HUDEP-2 (cell line): ENCODE measurements at regions not wholly inside any gene's neighbourhood (a gene's known extent, or its start where the extent isn't known, plus 50 kb on each side); places are given as distances from the start of the nearest gene placed in this dataset.
"Not testable (repeated sequence)": the region's sequence is repeated elsewhere in the genome, so short reads cannot be mapped to it uniquely, and the experiment has no call there.

ENCODE experiments used
- DNase-seq, 76 experiments: peaks; one replicate each; lab custom pipeline; 2025; ENCODE audit not compliant: unreplicated experiment in 76 of 76; lab: John Stamatoyannopoulos, UW

DNA sequence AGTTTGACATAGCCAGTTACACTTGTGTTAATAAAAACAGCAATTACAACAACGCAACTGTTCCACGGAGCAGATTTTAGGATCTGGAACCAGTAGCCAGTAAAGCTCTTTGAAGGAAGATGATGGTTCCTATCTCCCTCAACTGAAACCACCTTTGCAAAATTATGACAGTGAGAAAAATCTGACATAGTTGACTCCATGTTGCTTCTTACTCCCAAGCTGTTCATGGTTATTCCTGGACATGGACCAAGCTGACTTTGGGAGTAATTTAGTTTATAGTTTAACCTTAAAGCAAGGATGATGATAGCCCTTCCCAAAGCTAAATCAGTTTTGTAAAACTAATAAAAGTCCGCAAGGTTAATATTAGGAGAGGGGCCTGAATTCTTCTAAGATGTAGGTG lies 518.0 kb upstream of the ZP4 start:
- DNase-seq: no peak

DNA sequence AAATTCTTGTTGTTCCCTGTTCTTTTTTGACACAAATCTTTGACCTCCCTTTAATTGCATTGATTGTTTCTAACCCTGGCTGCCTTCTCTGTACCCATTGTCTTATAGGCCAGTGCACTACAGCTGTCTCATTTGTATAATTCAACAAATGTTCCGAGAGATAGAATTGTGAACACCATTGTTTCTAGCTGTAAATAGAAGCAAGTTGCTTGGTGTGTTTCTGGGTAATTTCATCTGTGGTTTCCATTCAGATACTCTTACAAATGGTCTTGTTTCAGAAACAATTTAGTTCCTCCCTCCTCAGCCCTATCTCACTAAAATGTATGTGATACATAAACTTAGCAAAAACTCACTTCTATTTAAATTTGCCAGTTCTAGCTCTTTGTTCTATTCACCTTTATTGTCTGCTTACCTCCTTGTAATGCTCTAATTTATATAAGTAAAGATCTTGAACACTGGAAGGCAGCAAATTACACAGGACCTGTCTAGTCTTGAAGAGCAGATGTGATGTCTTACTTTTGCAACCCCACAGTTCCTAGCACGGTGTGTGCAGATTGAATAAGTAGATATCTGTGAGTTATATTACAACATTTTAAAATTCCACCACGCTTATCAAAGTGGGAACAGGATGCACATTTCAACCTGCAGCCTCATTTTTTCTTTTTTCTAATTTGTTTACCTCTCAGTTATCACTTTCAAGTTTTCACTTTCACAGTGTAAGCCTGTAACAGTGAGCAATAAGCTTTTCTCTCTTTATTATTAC lies 515.6 kb upstream of the ZP4 start:
- no peak for DNase-seq

DNA sequence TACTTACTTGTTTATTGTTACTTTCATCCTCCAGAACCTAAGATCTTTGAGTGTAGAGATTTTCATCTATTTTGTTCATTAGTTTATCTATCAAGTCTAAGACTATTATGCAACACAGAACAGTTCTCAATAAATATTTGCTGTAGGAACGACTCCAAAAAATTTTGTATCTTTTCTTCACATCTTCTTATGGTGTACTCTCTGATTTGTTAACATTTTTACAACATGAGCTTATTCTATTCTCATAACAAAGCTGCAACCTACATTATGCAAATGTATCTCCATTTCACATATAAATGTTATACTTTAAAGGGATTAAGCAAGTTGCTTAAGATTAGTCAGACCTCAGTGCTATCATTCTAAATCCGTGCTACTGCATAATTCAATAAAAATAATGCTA lies 514.2 kb upstream of the ZP4 start:
- DNase-seq: no peak

DNA sequence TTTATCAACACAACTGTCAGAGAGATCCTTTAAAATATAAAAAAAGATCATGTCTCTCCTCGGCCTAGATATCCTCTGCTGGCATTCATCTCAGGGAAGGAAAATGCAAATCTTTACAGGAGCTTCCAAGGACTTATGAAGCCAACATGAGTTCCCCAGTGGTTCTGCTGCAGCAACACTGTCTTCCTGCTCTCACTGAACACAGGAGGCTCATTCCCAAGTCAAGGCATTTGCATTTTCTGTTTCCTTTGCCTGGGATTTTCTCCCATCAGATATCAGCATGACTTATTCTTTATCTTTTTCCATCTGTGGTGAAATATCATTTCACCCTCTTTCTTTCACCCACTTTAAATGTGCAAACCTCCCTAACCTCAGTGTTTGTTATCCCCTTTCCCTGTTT lies 513.8 kb upstream of the ZP4 start:
- DNase-seq: no peak

DNA sequence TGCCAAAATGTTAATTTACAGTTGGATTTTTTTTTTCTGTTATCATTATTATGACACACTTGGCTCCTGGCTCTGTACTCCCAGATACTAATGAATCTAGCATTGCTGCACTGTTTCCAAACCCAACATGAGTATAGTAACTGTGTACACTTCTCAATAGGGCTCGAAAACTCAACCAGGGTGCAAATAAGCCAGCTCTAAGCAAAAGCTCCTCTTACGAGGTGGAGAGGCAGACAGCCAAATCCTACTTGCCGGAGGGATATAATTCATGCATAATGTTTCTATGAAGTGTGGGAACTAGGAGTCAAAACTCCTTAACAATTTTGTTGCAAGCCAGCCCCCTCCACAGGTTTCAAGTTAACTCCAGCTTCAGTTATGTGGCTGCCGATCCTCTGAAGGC lies 510.4 kb upstream of the ZP4 start:
- DNase-seq: no peak

DNA sequence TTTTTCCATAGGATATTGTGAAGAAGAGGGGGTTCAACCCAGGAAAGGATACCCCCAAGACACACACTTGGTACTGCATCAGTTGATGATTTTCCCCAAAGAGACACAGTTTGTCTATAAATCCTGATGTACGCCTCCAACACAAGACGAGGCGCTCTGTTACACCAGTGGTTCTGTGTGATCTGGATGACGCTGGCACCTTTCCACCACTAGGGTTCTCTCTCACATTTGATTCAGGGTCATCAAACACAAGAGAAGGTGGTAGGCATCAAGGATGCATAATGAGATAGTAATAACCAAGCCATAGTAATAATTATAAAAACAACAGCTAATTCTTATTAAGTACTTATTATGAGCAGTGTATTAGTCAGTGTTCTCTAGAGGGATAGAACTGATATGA lies 508.8 kb upstream of the ZP4 start:
- DNase-seq: no peak

DNA sequence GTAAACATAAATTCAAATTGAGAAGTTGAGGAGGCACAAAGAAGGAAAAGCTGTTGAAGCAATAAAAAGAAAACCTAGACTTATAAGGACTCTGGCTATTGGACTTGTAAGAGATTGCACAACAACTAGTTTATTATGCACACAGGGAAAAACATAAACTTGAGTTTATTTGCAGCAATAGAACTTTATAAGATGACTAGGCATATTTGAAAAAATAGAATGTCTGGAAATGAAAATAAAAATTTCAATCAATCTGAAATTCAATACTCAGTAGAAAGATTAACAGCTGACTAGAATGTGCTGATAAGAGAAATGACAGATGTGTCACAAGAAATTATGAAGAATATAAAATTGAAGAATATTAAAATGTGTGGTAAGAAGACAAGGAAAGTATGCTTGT lies 505.4 kb upstream of the ZP4 start:
- no peak for DNase-seq

DNA sequence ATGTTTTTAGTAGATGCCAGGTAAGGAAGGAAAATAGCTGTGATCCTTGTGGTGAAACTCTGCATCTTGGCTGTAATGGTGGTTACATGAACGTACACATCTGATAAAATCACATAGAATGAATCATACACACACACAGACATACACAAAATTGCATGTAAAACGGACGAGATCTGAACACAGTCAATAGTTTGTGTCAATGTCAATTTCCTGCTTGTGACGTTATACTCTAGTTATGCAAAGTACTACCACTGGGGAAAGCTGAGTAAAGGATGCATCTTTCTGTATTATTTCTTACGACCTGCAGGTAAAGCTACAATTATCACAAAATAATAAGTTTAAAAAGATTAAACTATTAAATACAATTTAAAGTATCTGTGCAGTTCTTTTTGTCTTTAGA lies 493.7 kb upstream of the ZP4 start:
- DNase-seq: no peak

DNA sequence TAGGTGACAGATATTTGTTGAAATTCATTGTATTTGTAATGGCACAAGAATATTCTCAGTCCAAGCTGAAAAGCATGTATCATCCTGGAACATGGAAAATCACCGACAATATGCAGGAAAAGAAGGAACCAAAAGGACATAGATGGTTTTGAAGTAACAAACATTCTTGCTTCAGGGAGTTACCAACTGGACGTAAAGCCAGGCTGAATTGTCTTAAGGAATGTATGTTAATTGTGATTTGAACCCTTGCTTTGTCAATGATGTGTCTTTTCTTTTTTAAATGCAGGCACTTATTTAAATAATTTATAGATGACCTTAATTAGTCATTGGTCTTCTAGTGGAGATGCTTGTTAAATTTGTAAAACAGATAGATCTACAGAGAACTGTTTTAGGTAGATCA lies 489.4 kb upstream of the ZP4 start:
- no peak for DNase-seq

DNA sequence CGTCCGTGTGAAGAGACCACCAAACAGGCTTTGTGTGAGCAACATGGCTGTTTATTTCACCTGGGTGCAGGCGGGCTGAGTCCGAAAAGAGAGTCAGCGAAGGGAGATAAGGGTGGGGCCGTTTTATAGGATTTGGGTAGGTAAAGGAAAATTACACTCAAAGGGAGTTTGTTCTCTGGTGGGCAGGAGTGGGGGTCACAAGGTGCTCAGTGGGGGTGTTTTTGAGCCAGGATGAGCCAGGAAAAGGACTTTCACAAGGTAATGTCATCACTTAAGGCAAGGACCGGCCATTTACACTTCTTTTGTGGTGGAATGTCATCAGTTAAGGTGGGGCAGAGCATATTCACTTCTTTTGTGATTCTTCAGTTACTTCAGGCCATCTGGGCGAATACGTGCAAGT lies 488.7 kb upstream of the ZP4 start:
- not testable (repeated sequence) for DNase-seq

DNA sequence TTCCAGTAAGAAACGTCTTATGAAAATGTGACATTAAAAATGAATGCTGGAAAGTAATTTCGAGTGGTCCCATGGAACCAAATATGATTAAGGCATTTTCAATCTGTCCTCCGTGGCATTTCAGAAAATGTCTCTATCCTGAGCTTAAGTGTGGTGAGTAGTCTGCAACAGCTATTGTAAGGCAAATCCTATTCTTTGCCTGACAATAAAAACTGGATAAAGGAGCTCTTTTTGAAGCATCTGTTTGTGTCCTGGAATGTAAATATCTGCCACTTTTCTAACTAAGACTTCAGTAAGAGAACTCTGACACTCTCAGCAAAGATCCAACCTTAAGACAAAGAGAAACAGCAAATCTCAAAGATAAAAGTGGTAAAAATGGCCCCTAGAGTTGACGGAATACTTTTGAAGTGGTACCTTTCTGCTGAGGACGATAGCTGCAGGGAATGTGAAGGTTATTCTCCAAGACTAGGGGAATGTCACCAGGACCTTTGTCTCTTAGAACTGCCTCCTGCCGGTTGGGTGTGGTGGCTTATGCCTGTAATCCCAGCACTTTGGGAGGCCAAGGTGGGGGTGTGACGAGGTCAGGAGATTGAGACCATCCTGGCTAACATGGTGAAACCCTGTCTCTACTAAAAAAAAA lies 486.7 kb upstream of the ZP4 start:
- DNase-seq: no peak

DNA sequence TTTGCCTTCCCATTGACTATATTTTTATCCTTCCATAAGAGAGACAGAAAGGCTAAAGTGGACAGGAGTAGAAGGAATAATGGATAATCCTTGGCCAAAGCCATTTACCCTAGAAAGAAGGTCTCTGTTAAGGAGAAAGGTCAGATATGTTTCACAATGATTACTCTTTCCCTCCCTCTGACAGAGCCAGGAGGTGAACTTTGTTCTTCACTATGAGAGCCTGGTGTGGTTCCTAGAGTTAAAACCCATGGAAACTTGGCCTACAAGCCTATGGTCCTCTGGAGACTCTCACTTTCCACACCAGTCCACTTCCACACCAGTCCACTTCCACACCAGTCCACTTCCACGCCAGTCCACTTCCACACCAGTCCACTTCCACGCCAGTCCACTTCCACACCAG lies 479.9 kb upstream of the ZP4 start:
- DNase-seq: no peak

DNA sequence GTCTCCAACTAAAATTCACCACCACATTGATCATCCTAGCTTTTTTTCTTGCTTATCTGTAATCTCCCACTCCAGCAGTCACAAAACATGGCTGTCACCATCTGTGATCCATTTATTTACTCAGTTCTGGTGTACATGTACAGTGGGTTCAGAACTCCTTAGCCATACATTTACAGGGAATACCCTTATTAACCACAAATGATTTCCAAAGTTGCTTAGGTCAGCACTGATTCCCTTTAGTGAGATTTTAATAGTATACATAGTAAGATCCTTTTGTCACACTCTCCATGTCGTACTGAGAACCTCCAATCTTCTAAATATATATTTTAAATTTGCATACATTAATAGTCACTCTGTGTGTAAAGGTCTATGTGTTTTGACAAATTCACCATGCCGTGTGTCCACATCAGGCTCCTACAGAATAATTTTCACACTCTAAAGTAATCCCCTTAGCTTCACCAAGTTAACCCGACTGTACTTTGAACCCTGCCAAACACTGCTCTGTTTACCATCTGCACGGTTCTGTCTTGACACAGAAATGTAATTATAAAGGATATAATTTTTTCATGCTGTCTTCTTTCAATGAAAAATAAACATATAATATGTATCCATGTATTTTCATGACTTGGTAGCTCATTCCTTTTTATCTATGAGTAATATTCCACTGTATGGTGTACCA lies 473.6 kb upstream of the ZP4 start:
- DNase-seq: no peak

DNA sequence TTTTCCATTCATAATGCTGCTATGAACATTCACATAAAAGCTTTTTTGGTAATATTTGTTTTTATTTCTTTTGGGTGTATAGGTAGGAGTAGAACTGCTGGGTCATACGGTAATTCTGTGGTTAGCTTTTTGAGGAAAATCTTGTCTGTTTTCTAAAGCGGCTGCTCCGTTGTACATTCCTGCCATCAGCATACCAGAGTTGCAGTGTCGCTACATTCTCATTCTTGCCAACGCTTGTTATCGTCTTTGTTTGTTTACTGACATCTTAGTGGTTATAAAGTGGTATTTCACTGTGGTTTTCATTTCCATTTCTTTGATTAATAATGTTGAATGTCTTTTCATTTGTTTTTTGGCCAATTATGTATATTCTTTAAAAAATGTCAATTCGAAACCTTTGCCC lies 469.8 kb upstream of the ZP4 start:
- no peak for DNase-seq

DNA sequence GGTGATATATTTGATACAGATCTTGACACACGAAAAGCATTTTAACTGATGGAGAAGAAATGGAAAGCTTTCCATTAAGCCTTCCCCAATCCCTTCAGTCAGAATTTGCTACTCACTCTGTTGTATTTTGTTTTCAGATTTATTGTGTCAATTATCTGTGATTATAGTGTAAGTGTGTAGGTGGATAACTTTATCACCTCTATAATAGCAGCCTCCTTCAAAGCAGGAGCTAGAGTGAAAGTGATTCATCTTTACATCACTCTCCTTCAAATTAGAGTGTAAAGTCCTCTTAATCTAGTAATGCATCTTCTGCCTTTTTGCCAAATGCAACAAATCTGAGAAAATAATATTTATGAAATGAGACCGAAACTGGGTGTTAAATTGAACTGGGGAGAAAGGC lies 459.7 kb upstream of the ZP4 start:
- no peak for DNase-seq

DNA sequence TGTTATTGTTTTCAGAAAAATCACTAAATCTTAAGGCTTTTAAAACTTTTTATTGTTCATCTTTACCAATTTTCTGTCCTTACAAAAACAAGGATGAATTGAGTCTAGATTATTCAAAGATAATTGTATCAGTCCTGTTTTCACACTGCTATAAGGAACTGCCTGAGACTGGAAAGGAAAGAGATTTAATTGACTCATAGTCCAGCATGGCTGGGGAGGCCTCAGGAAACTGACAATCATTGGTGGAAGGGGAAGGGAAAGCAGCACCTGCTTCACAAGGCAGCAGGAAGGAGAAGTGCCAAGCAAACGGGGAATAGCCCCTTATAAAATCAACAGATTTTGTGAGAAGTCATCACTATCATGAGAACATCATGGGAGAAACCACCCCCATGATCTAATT lies 455.6 kb upstream of the ZP4 start:
- DNase-seq: no peak

DNA sequence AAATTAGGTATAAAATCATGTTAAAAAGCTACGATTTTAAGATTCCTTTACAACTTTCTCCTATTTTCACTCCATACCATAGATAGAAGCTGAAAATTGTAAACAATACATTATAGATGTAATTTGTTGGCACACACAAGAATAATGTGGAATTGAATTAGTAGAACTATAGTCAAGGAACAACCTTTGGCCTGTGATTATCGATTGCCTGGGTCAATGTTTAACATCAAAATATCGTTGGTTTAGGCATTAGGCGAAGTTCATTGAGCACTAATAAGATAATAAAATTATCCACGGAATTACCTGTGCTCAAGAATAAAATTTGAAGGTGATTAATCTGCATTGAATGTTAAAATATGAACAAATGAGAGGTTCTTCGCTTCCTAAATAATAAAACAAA lies 455.1 kb upstream of the ZP4 start:
- DNase-seq: no peak

DNA sequence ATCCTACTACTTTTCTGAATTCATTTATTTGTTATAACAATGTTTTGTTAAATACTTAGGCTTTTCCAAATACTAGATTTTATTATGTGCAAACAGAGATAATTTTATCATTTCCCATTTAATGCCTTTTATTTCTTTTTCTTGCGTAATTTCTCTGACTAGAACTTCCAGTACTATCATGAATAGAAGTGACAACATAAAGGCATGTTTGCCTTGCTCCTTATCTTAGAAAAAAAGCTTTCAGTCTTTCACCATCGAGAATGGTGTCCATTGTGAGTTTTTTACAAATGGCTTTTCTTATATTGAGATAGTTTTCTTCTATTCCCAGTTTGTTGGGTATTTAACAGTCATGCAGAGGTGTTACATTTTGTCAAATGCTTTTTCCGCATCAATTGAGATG lies 453.1 kb upstream of the ZP4 start:
- no peak for DNase-seq

DNA sequence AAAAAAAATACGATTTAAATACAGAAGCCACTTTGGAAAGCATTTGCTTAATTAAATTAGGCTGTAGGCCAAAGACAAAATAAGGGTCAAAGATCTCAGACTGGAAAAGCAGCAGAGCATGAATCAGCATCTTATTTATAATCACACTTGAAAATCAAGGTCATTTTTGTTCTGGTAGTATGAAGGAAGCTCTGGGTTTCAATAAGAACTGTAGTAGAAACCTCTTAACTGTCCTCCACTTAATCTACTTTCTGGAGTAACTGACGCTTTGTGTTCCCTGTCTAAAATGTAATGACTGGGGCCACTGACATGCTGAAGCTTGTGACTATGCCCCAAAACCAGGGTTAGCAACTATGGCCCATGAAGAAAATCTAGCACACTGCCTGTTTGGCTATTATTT lies 450.7 kb upstream of the ZP4 start:
- no peak for DNase-seq

DNA sequence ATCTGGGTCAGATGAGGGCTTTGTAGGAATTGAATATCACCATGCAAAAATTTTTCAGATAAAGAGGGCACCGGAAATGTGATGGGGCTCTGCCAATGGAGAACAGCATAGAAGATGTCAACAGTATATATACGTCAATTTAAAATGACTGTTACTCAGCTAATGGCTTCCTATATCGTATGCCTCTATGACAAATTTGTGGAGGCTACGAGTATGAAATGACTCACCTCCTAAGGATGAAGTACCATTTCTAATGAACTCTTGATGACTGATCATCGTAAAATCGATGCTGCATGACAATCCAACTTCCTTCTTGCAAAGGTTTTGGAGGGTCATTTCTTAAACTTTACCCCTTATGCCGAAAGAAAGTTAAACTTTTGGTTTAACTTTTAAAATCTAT lies 450.3 kb upstream of the ZP4 start:
- no peak for DNase-seq

DNA sequence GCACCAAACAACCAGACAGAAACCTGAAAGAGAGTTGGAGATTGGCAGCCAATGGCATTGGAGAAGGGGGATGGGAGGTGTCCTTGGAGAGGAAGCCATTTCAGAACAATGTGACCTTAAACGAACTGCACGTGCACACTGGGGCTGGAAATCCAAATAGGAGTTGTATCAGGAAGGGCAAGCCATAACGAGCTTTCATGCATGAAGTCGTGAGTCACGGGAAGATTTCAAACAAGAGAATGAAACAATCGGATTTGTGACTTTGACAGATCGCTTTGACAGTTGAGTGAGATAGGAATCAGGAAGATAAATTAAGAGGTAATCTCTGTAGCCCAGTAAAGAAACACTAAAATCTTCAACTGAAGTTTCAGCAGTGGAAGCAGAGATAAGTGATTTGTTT lies 445.8 kb upstream of the ZP4 start:
- no peak for DNase-seq

DNA sequence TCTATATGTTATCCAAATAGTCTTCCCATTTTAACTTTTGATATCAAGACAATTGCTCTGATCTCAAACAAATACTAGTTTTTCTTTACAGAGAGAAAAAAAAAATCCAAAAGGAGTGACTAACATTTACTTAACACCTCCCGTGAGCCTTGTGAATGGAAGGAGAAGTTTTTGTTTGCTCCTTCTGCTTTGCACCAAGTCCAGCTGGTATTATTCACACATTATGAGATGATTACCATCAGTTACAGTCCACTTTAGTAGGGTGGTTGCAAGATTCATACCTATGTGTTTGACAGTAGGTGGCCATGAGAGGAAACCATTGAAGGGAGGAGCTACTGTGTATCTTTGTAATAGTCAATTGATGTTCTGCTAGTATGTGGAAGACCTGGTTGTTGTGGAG lies 443.4 kb upstream of the ZP4 start:
- DNase-seq: no peak
